NCI-H510A (cell line): ENCODE measurements at regions not wholly inside any gene's neighbourhood (a gene's known extent, or its start where the extent isn't known, plus 50 kb on each side); places are given as distances from the start of the nearest gene placed in this dataset.

ENCODE experiments used
- DNase-seq: peaks from one replicate; lab custom pipeline; 2025; lab: John Stamatoyannopoulos, UW

- no peak for DNase-seq
Measured at GRCh38 chr7:106419455-106420182, 134.8 kb upstream of the NAMPT start.

GRCh38 chr7:106418526-106418925 lies 133.7 kb upstream of the NAMPT start:
- DNase-seq, result no peak

- DNase-seq, result no peak
Measured at GRCh38 chr7:106418094-106418493, 133.3 kb upstream of the NAMPT start.

GRCh38 chr7:106417273-106417902 lies 132.6 kb upstream of the NAMPT start:
- no peak for DNase-seq

GRCh38 chr7:106416430-106416829 lies 131.6 kb upstream of the NAMPT start:
- DNase-seq, result no peak

GRCh38 chr7:106415433-106415832 lies 130.7 kb upstream of the NAMPT start:
- DNase-seq, result no peak

- no peak for DNase-seq
Measured at GRCh38 chr7:106413446-106413845, 128.7 kb upstream of the NAMPT start.

GRCh38 chr7:106405697-106406141 lies 120.9 kb upstream of the NAMPT start:
- no peak for DNase-seq

- no peak for DNase-seq
Measured at GRCh38 chr7:106402898-106403297, 118.1 kb upstream of the NAMPT start.

GRCh38 chr7:106400923-106401322 lies 116.1 kb upstream of the NAMPT start:
- DNase-seq, result no peak

- DNase-seq, result no peak
Measured at GRCh38 chr7:106398786-106399185, 114.0 kb upstream of the NAMPT start.

GRCh38 chr7:106397994-106398393 lies 113.2 kb upstream of the NAMPT start:
- no peak for DNase-seq

- DNase-seq, result no peak
Measured at GRCh38 chr7:106394526-106394925, 109.7 kb upstream of the NAMPT start.

GRCh38 chr7:106393564-106394251 lies 108.9 kb upstream of the NAMPT start:
- no peak for DNase-seq

GRCh38 chr7:106392590-106392989 lies 107.8 kb upstream of the NAMPT start:
- DNase-seq, result no peak

GRCh38 chr7:106392144-106392543 lies 107.4 kb upstream of the NAMPT start:
- no peak for DNase-seq

- DNase-seq, result no peak
Measured at GRCh38 chr7:106386958-106387357, 102.2 kb upstream of the NAMPT start.

GRCh38 chr7:106384373-106384772 lies 99.6 kb upstream of the NAMPT start:
- DNase-seq, result no peak

- no peak for DNase-seq
Measured at GRCh38 chr7:106382929-106383328, 98.1 kb upstream of the NAMPT start.

- DNase-seq, result no peak
Measured at GRCh38 chr7:106382129-106382528, 97.3 kb upstream of the NAMPT start.

- DNase-seq, result no peak
Measured at GRCh38 chr7:106381252-106381651, 96.5 kb upstream of the NAMPT start.

- no peak for DNase-seq
Measured at GRCh38 chr7:106377847-106378361, 93.1 kb upstream of the NAMPT start.
